ENCODE measurements at regions not wholly inside any gene's neighbourhood (a gene's known extent, or its start where the extent isn't known, plus 50 kb on each side); places are given as distances from the start of the nearest gene placed in this dataset.

DNA sequence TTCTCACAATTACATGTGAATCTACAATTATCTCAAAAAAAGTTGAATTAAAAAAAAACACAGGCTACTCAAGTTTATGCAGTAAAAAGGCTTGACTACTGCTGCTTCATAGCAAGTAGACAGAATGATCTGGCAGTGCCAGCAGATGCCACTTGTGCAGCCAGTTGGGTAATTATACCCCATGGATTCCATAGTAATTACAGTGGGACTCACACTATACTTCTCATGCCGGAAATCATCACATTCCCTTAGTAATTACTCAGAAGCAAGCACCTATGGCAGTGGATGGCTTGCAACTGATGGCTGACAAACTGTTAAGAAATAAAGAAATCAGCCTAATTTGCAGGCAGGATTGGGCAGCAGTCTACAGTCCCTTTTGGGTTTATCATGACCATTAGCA, 463.2 kb upstream of the KLF4 start:
- in situ Hi-C loops (cut with HindIII; ENCODE audit: low sequenced_read_pairs) = no loop called here

DNA sequence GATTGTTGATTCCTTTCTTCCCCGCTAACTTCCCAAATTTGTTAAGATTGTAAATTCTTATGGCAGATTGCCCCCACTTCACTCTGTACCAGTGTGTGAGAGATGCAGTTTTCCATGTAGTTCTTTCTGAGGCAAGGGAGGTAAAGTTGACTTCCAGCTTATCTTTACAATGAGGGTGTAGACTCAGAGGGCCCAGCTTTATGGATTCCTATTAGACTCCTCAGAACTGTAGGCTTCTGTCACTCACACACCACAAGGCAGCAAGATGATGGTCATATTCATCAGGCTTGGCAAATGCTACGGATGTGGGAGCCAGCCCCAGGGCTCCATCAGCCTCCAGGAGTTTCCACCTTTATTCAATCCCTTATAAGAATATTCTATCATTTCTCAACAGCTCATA, 461.9 kb upstream of the KLF4 start:
- in situ Hi-C loops (cut with HindIII; ENCODE audit: low sequenced_read_pairs) = no loop called here

DNA sequence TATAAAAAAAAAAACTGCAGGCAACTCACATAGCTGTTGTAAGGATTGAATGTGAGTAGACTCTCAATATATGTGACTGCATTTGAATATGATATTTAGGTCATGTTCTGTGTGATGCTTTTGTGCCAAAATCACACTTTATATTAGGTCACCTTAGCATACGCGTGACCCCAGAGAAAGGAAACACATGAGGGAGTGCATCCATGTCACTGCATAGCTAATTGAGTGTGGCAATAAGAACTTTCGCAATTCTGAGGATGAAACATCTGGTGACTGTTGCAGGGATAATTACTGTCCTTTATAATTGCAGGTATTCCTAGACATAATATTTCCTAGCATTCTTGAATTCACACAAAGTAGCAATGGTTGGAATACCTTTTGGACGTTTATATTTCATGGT, 459.5 kb upstream of the KLF4 start:
- in situ Hi-C loops (cut with HindIII; ENCODE audit: low sequenced_read_pairs) = no loop called here

DNA sequence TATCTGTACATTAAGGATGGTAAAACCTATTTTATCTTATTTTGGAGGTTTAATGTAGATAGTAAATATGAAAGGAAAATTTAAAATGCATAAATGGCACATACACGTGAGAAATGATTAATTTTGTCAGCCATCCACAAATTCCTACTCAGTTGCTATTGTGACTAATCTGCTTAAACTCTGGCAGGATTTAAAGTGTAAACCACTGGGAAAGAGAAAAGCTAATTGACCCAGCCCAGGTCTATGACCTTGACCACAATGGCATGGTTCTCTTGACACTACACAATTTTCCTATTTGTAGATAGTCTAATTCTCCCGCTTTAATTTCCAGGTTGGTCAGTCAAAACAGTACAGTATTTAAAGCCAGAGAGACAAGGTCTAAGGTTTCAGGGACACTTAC, 459.0 kb upstream of the KLF4 start:
- in situ Hi-C loops (cut with HindIII; ENCODE audit: low sequenced_read_pairs) = no loop called here

DNA sequence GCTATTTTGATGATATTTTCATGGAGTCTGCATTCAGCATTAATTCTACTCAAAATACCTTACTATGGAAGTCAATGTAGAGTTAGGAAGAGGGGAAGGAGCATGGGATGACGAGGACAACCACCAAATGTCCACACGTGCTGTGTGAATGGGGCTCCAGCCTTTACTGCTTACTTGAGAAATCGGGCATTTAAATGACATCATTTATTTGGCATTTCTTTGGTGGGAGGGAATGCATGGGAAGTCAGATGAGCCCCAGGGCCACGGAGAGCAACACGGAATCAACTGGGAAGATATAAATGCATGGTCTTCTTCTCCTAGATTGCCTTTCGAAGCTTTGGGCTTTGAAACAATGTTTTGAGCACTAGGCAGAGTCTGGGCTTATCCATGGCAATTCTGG, 458.5 kb upstream of the KLF4 start:
- in situ Hi-C loops (cut with HindIII; ENCODE audit: low sequenced_read_pairs) = no loop called here

DNA sequence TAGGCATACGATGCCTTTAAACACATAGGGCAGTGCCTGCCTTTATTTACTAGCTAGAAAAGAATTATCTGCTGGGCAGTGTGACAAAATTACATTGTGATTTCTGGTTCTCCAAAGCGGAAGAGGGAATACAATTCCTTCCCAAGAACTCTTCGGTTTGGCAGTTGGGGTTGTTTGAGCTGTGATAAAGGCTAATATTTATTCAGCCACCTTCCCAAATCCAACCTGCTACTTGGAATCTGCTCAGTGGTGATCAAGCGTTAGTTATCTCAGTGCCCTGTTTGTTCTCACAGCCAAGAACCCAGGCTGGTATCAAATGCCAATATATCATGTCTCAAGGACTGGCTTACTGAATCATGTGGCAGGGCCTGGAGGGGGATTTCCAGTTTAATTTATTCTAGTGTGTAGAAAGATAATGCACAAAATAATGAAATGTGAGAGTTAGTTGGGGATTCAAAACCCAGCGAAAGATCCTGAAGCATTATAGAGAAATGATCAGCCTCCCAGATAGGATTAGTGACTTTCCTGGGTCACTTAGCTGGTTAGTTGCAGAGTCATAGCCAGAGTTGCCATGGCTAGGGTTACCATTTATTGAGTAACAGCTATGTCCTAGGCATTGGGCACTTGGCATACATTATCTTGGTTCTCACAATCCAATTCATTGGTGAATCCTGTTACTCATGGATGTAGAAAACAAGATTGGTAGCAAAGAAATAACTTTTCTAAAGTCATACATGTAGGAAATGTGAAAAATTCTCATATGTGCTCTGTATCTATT, 457.0 kb upstream of the KLF4 start:
- in situ Hi-C loops (cut with HindIII; ENCODE audit: low sequenced_read_pairs) = no loop called here

DNA sequence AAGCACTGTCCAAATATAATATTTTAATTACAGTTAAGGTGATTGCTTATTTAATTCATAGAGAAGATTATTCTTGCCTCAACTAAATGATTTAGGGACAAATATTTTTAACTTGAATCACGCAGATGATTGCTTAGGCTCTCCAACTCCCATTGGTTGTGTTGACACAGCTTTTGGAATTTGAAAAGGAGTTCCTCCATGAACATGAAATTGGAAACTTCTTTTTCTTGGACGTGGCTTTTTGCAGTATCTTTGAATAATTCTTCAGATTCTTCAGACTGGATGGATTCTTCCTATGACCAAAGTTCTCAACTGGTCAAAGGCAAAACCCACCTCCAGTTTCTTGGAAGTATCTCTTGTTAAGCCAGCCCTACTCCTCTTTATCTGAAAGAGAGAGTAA, 456.4 kb upstream of the KLF4 start:
- in situ Hi-C loops (cut with HindIII; ENCODE audit: low sequenced_read_pairs) = no loop called here

DNA sequence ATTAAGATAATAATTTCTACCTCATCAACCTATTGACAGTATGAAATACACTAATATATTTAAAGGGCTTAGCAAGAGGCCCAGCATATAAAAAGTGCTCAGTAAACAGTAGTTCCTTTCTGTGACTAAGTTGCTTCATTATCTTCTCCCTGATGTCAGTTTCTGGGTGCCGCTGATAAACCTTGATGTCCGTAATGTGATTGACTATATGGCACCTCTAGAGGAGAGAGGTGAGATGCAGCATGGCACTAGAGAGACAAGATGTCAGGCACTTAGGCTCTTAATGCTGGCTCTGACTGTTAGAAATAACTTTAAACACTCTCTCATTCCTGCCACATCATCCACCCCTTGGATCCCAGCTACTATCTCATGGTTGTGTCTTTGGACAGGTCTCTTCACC, 455.9 kb upstream of the KLF4 start:
- in situ Hi-C loops (cut with HindIII; ENCODE audit: low sequenced_read_pairs) = no loop called here

DNA sequence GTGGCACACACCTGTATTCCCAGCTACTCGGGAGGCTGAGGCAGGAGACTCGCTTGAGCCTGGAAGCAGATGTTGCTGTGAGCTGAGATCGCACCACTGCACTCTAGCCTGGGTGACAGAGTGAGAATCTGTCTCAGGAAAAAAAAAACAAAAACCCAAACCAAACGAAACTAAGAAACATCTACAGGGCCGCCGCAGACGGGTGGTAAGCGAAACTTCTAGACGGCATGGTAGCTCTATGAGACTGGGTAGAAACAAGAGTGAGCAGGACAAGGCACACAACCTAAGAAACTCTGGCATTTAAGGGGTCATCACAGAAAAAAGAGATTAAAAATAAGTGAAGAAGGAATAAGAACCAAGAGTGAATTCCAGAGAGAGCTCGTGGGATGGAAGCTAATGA, 454.8 kb upstream of the KLF4 start:
- in situ Hi-C loops (cut with HindIII; ENCODE audit: low sequenced_read_pairs) = no loop called here

DNA sequence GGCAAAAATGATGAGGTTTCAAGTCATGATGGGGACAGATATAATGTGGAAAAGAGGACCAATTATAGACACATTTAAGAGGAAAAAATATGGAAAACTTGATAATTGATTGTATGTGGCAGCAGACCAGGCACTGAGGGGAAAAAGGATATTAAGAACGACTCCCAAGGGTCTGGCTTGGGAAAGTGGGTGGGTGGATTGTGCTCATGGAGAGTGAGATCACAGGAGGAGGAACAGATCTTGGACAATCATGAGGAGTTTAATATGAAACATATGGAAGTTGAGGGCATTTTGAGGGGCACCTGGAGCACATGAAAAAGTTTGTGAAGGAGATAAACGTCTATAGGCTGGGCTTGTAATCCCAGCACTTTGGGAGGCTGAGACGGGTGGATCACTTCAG, 454.3 kb upstream of the KLF4 start:
- in situ Hi-C loops (cut with HindIII; ENCODE audit: low sequenced_read_pairs) = no loop called here

DNA sequence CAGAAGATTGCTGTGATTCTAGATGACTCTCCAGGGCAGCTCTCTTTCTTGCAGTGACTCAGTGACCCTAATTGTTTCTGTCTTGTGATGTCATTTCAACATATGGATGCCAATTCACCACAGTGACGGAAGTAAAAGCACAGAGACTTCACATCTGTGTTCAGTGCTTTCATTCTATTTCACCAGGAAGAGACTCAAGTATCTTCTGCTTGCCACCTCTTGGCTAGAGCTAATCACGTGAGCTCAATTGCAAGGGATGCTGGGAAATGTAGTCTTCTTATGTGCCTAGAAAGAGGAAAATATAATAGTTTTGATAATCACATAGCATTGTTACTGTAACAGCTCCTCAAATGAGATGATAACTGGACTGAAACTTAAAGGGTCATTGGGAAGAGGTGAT, 453.3 kb upstream of the KLF4 start:
- in situ Hi-C loops (cut with HindIII; ENCODE audit: low sequenced_read_pairs) = no loop called here

DNA sequence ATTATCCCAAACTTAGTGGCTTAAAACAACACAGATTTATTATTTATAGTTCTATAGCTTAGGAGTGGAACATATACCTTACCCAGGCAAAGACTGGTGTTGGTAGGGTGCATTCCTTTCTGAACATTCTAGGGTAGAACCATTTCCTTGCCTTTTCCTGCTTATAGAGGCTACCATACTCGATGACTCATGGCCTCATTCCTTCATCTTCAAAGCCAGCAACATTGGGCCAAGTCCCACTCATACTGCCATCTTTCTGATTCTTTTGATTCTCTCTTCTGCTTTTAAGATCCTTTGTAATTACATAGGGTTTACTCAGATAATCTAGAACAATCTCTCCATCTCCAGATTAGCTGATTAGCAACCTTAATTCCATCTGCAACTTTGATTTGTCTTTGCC, 452.7 kb upstream of the KLF4 start:
- in situ Hi-C loops (cut with HindIII; ENCODE audit: low sequenced_read_pairs) = no loop called here

DNA sequence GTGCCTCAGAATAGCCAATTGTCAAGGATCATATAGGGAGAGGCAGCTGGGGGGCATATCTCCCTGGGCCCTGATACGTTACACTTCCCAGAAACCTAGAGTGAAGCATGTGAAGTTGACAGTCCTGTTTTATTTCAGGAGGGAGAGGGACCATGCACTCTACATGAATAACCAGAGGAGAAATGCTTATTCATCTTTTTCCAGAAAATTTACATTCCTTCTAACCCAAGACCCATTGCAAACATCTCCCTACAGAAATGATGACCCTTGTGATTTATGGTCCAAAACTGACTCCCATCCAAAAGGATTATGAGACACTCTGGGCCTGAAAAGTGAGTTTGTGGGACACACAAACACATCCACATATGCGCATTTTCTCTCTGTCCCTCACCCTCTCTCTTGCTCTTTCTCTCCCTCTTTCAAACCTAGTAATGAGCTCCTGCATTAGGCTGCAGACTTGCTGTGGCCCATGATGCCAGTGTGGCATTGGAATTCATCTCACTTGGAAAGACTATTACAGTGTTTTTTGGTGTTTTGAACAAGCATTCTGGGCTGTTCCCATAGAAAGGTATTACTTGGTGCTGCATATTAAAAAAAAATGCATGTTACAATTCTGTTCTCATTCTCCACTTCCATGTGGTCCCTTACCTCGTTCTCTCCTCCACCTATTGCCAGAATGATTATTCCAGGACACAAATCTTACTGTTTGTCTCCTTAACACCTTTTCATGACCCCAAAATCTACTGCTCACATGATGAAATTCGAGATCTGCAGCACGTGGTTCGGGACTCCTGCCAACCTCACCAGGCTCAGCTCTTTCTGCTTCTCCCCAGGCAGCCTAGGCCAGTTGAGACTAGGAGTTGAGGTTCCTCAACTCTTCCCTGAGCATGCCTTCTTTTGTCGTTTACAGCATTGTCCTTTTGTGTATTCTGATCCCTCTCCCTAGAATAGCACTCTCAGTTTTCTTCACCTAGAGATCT, 451.3 kb upstream of the KLF4 start:
- in situ Hi-C loops (cut with HindIII; ENCODE audit: low sequenced_read_pairs) = no loop called here

DNA sequence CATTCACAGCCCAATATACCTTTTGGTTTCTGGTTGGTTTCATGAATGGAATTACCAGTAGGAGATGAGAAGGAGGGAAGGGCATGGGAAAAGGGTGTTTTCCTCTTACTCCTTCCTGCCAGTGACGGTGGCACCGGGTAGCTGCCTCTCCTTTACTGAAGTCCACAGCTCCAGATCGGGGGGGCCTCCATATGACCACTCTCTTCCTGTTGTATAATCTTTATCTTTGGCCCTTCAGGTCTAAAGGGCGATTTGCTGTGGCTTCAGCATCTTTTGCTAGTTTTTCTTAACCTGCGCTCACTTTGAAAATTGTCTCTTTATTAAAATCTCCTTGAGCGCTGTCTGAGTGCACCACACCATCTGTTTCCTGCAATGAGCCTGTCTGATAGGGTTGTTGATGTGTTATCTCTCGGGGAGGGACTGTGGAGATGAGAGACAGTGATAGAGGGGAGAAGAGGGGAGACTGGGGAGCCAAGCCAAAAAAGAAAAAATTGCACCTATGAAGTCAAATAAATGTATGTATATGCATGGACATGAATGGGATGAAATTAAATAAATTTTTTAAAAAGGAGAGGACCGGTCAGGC, 449.3 kb upstream of the KLF4 start:
- in situ Hi-C loops (cut with HindIII; ENCODE audit: low sequenced_read_pairs) = no loop called here

DNA sequence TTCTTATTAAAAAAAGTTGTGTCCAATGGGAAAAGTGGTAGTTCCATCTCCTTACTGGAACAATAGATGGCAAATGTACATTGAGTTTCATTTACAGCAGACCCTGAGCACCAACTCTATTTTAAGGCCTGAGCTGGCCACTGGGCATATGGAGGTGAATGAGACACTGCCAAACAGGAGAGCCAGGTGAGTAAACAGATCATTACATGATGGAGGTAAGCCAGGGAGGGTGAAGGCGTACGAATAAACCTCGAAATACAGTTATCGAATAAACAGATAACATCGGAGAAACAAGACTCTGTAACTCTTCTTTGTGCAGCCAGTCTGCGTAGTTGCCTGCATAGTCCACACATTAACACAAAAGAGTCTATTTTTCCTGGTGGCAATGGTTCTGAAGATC, 446.4 kb upstream of the KLF4 start:
- in situ Hi-C loops (cut with HindIII; ENCODE audit: low sequenced_read_pairs) = no loop called here

DNA sequence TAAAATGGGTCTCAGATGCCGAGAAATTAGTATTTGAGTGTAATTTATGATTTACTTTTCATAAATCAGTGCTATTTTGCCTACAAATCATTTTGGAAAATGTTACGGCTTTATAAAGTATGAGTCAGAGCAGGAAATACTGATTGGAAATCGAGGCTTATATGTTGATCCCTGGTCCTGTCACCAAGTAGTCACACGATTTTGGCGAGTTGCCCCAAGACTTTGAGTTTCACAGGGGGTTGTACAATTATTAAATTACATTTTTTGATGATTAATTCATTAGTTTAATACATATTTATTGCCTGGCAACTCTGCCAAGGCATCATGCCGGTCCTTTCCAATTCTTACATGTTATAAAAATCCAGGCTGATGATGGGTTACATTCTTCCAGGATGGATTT, 443.9 kb upstream of the KLF4 start:
- in situ Hi-C loops (cut with HindIII; ENCODE audit: low sequenced_read_pairs) = no loop called here

DNA sequence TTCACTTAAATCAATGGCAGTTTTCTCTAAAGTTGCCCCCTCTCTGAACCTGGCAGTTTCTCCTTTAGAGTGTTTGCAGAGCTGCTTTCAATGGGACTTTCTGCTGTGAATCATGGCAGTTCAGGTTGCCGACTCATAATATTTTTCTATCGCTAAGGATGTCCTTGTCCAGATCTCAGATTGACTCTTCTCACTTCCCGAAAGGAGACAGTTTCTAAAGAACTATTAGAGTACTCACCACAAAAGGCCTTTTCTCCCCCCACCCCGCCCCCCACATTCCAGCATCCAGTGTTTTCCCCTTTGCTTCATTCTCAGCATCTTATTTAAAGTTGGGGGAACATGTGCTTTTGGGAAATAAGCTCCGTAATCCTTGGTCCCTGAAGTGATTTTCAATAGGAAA, 443.5 kb upstream of the KLF4 start:
- in situ Hi-C loops (cut with HindIII; ENCODE audit: low sequenced_read_pairs) = no loop called here

DNA sequence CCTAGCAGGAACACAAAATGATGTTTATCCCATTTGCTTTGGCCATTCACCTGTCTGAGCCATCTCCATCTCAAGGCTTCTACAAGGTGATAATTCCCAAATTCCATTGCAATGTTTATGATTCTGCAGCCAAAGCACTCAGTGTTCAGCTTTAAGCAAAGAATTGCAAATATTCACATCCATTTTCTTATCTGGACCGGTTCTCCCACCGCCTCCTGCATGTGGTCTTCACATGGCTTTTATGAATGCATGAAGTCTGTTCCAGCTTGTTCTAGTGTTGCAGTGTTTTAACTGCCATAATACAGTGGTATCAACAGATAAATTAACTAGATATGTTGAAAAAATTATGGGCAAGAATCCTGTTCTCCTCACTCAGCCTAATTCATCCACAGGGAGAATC, 443.0 kb upstream of the KLF4 start:
- in situ Hi-C loops (cut with HindIII; ENCODE audit: low sequenced_read_pairs) = no loop called here

DNA sequence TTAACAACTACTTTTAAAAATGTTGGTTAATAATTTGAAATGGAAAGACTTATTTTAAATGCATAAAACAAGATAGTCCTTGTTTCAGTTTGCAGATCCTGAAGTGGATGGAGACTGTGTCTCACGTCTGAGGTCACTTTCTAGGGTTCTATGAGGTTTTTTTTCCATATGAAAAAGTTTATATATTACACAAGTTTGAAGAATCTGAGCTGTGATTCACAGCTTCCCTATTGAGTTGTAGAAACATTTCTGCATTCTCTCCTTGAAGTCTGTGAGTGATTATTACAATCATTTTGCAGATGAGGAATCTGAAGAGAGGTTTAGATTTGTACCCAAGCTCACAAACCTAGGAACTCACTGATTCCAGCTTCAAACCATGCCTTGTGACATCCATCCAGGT, 442.5 kb upstream of the KLF4 start:
- in situ Hi-C loops (cut with HindIII; ENCODE audit: low sequenced_read_pairs) = no loop called here

DNA sequence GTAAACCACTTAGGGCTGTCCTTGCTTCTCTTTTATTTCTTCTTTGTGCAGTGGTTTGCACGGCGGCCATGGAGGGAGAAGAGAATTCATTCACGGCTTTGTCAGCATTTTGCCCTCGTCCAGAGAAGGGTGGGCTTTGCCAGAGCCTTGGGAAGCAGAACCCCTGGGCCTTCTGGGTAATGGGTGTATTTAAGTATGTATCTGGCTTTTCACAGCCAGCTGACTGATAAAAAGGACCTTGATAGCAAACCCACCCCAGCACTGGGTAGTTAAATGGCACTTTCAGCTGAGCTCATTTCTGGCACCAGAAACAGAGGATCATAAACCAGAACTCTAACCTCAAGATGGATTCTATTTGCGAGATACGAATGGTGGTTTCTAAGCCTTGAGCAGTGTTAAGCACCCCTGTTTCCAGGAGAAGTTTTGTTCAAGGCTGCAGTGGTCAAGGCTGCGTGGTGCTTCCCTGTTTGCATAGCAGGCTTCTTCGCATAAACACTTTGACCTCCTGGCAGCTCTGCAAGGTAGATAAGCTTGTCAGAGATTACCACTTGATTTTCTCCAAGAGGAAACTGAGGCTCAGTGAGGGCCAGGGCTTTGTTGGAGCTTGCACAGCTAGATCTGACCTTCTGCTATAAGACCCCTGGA, 441.6 kb upstream of the KLF4 start:
- in situ Hi-C loops (cut with HindIII; ENCODE audit: low sequenced_read_pairs) = no loop called here

DNA sequence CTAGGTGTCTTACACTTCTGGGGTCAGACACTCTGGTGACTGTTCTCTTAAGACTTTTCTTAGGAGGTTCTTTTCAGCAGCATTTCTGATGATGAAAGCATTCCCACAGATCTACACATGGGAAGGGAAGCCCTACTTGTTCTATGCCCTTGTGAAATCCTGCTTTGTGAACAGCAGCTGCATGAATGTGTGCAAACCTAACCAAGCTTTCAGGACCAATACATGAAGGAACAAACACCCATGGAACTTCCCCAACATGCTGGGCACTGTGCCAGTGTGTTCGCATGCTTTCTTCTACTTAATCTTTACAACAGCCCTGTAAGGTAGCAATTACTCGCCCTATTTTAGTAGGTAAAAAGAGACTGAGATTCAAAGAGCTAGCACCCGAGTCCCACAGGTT, 439.9 kb upstream of the KLF4 start:
- in situ Hi-C loops (cut with HindIII; ENCODE audit: low sequenced_read_pairs) = no loop called here
